GM12878 (cell line): ENCODE measurements at regions not wholly inside any gene's neighbourhood (a gene's known extent, or its start where the extent isn't known, plus 50 kb on each side); places are given as distances from the start of the nearest gene placed in this dataset.

Experiments used
- ATAC-seq: fragments of 200-7000 bp; cut with Tn5 transposase; 3 replicates; pipeline ENCODE4 v1.9.1; 2020; ENCODE audit warnings: mild to moderate bottlenecking, moderate library complexity
- BruUV-seq: library from RNA; stranded (reverse); fragments of 400-500 nt; replicated peaks from 2 replicates; lab custom pipeline; 2021; lab: Mats Ljungman, UMichigan
- CTCF ChIA-PET: fragments of 300-600 bp; sonication (Branson Sonifier 250); formaldehyde crosslinking; extraction: SDS; loops from one replicate; lab custom pipeline; 2021; ENCODE audit warnings: inconsistent platforms; lab: Yijun Ruan, JAX
- POLR2A ChIA-PET: fragments of 350-600 bp; formaldehyde crosslinking; extraction: SDS; loops from one replicate; lab custom pipeline; 2021; ENCODE audit warnings: inconsistent platforms; lab: Charles Lee
- RAD21 ChIA-PET: fragments of 300-600 bp; sonication (Branson Sonifier 250); formaldehyde crosslinking; loops from one replicate; lab custom pipeline; 2023; ENCODE audit warnings: antibody characterized with exemption; ENCODE audit not compliant: unreplicated experiment; lab: Charles Lee
- SMC1A ChIA-PET: fragments of 300-600 bp; sonication (Branson Sonifier 250); formaldehyde crosslinking; loops from one replicate; lab custom pipeline; 2023; ENCODE audit not compliant: unreplicated experiment, uncharacterized antibody; lab: Charles Lee
- DNase-seq: peaks from one replicate; pipeline ENCODE4 v3.0.0-alpha.2; 2011; ENCODE audit warnings: low read depth, low spot score
- FAIRE-seq: peaks from 3 replicates; lab custom pipeline; 2011; peaks lifted over from hg19 to GRCh38; lab: Jason Lieb, UNC
- H2AFZ ChIP-seq: 2 replicates; pipeline ENCODE4 v1.6.0; 2011; ENCODE audit warnings: low read depth, low read length, control low read depth; ENCODE audit not compliant: control insufficient read depth
- H3K27ac ChIP-seq: 2 replicates; pipeline ENCODE4 v1.5.1; 2011; ENCODE audit warnings: control low read depth; ENCODE audit not compliant: control insufficient read depth, insufficient read depth
- H3K27me3 ChIP-seq, 2 experiments: replicated peaks in 1 of 2; 2 replicates each; pipeline versions ENCODE4 v1.6.0 to v1.6.1; 2011; ENCODE audit warnings: low read length in 1 of 2; ENCODE audit not compliant: control insufficient read depth in 2 of 2, insufficient read depth in 2 of 2
- H3K36me3 ChIP-seq, 2 experiments: 2 replicates each; pipeline ENCODE4 v1.5.1; 2011; ENCODE audit warnings: low read length in 1 of 2; ENCODE audit not compliant: control insufficient read depth in 2 of 2, insufficient read depth in 2 of 2
- H3K4me1 ChIP-seq: 2 replicates; pipeline ENCODE4 v1.6.1; 2011; ENCODE audit warnings: mild to moderate bottlenecking, low read length, moderate library complexity, mixed read lengths; ENCODE audit not compliant: control insufficient read depth, insufficient read depth
- H3K4me2 ChIP-seq: 2 replicates; pipeline ENCODE4 v1.6.0; 2011; ENCODE audit warnings: control low read depth; ENCODE audit not compliant: control insufficient read depth, insufficient read depth
- H3K4me3 ChIP-seq: fragments of 200-600 bp; sonication (generic); 2 replicates; pipeline ENCODE4 v1.5.1; 2016
- H3K79me2 ChIP-seq: 2 replicates; pipeline ENCODE4 v1.6.0; 2011; ENCODE audit warnings: low read length; ENCODE audit not compliant: control insufficient read depth, insufficient read depth
- H3K9ac ChIP-seq: 2 replicates; pipeline ENCODE4 v1.8.0; 2011; ENCODE audit warnings: low read length, control low read depth, mixed read lengths; ENCODE audit not compliant: control insufficient read depth, insufficient read depth
- H3K9me3 ChIP-seq: replicated peaks from 3 replicates; pipeline ENCODE4 v1.5.1; 2011; ENCODE audit warnings: mild to moderate bottlenecking, low read length; ENCODE audit not compliant: control insufficient read depth, insufficient read depth
- H4K20me1 ChIP-seq: 2 replicates; pipeline ENCODE4 v1.6.0; 2011; ENCODE audit not compliant: control insufficient read depth, insufficient read depth
- BCL11A ChIP-seq: IDR thresholded peaks from 2 replicates; pipeline ENCODE4 v1.6.1; 2011; ENCODE audit warnings: low read depth, low read length
- ETV6 ChIP-seq, 2 experiments: fragments of 450-650 bp in 1 of 2; IDR thresholded peaks in 1 of 2; conservative IDR thresholded peaks in 1 of 2; 2 replicates each; pipeline ENCODE4 v1.6.1; 2014; ENCODE audit warnings: antibody characterized with exemption in 1 of 2, borderline replicate concordance in 1 of 2, low read depth in 1 of 2, mild to moderate bottlenecking in 1 of 2, moderate library complexity in 1 of 2
- KDM1A ChIP-seq: fragments of 200-600 bp; sonication (generic); IDR thresholded peaks from 2 replicates; pipeline ENCODE4 v1.6.1; 2016; ENCODE audit warnings: borderline replicate concordance
- SPI1 ChIP-seq: IDR thresholded peaks from 2 replicates; pipeline ENCODE4 v1.6.1; 2011; ENCODE audit warnings: low read depth, mild to moderate bottlenecking, low read length, moderate library complexity, borderline replicate concordance; ENCODE audit not compliant: insufficient read depth
- ZNF622 ChIP-seq: fragments of 450-650 bp; IDR thresholded peaks from 2 replicates; pipeline ENCODE4 v1.6.1; 2017; ENCODE audit warnings: mild to moderate bottlenecking, inconsistent platforms
- WGBS: methylation state at CpG from one replicate; pipeline ENCODE4 v1.1.6; 2016; ENCODE audit warnings: low lambda C conversion rate; ENCODE audit not compliant: insufficient replicate concordance, insufficient coverage; ENCODE audit errors: missing lambda C conversion rate; 5-methylcytosine and 5-hydroxymethylcytosine counted together
- in situ Hi-C: fragments of 300-500 bp; cut with MboI; formaldehyde crosslinking; loops from 9 replicates; pipeline ENCODE4 v1.14.3; 2018; ENCODE audit warnings: mixed read lengths
- intact Hi-C: fragments of 100-400 bp; cut with micrococcal nuclease; formaldehyde crosslinking; loops from one replicate; pipeline ENCODE4 v1.14.2; 2022; ENCODE audit not compliant: unreplicated experiment
- TF ChIP-seq, protein P1 (sequence below): fragments of 450-650 bp; IDR thresholded peaks from 2 replicates; pipeline ENCODE4 v1.6.1; 2017; ENCODE audit warnings: low read depth, mild to moderate bottlenecking, moderate library complexity

DNA sequence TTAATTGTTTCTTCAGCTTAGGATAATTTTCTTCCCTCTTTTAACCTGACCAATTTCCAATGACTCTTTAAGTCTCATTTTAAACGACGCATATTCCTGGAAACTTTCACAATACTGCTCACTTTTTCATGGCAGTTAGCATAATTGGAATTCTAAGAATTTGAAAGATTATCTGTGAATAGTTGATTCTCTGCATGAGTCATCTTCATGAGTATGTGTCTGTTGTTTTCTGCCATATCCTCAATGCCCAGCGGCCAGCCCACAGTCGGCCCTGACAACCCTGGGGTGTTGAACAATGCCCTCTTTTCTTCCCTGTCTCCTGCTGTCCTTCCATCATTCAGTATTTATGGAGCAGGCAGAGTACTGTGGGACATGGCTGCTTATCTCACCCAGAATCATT, 554.2 kb downstream of the CDH26 start (continued):
- TF ChIP-seq ETV6 (conservative IDR thresholded peaks at IDR 0.05 in 1 of 2, IDR thresholded peaks at IDR 0.05 in 1 of 2; ENCODE audit: borderline replicate concordance in 1 of 2, low read depth in 1 of 2) = no peak

DNA sequence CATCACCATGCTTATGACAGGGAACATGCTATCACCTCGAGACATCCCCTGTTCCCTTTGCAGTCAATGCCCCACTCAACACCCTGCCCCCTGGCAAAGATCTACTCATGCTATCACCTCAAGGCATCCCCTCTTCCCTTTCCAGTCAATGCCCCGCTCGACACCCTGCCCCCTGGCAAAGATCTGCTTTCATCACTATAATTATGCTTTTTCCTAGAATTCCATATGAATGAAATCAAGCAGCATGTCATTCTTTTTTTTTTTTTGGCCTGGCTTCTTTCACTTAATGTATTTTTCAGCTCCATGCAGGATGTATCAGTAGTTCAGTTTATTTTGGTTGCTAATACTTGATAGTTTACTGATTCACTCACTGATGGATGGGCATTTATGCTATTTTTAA, 554.9 kb downstream of the CDH26 start:
- Histone ChIP-seq H3K27ac (no peak overlapping the region), H3K4me1 (no peaks in the 10 kb centered on the region), H3K4me2 (no peak overlapping the region), H3K9me3 (no peaks in the 10 kb centered on the region), H4K20me1 (no peaks in the 10 kb centered on the region), H3K36me3 (no peaks in the 10 kb centered on the region), H3K27me3 (no peaks in the 10 kb centered on the region), H3K9ac (no peak overlapping the region), H3K79me2 (no peaks in the 10 kb centered on the region), H3K4me3 (no peak overlapping the region), H2AFZ (no peak overlapping the region)
- POLR2A ChIA-PET = no interaction called here
- TF ChIP-seq, protein P1, sequence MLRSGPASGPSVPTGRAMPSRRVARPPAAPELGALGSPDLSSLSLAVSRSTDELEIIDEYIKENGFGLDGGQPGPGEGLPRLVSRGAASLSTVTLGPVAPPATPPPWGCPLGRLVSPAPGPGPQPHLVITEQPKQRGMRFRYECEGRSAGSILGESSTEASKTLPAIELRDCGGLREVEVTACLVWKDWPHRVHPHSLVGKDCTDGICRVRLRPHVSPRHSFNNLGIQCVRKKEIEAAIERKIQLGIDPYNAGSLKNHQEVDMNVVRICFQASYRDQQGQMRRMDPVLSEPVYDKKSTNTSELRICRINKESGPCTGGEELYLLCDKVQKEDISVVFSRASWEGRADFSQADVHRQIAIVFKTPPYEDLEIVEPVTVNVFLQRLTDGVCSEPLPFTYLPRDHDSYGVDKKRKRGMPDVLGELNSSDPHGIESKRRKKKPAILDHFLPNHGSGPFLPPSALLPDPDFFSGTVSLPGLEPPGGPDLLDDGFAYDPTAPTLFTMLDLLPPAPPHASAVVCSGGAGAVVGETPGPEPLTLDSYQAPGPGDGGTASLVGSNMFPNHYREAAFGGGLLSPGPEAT = no peak
- TF ChIP-seq KDM1A (no peak), BCL11A (no peak), ZNF622 (no peak), SPI1 (no peak)
- no TSS peak for BruUV-seq
- DNase-seq (no peak), FAIRE-seq (no peak), ATAC-seq (no peak)
- intact Hi-C loops = no loop called here
- RAD21 ChIA-PET = no interaction called here
- in situ Hi-C loops = no loop called here
- SMC1A ChIA-PET = no interaction called here
- WGBS = 2% methylated on average over 3 of the region's 3 CpGs
- CTCF ChIA-PET = no interaction called here
